Right lobe of liver (tissue), 6 donors: ENCODE measurements at regions not wholly inside any gene's neighbourhood (a gene's known extent, or its start where the extent isn't known, plus 50 kb on each side); places are given as distances from the start of the nearest gene placed in this dataset.
A peak's percentile ranks its signal among the peaks of the same experiment; 100 is the strongest.

ENCODE experiments used
- ATAC-seq, 4 donors: fragments of 200-7000 bp; cut with Tn5 transposase; one replicate each; pipeline ENCODE4 v1.9.1; 2020; ENCODE audit warnings: mild to moderate bottlenecking in 4 of 4, moderate library complexity in 4 of 4
- DNase-seq, 3 donors: peaks; one replicate each; pipeline ENCODE4 v3.0.0-alpha.2; 2020
- H3K27ac ChIP-seq, 3 donors: fragments of 200-600 bp; one replicate each; pipeline ENCODE4 v1.8.0; 2022
- H3K27me3 ChIP-seq, 2 donors: fragments of 200-600 bp; one replicate each; pipeline ENCODE4 v1.8.0; 2022
- H3K36me3 ChIP-seq, 4 donors: fragments of 200-600 bp; sonication (generic) in 1 of 4; one replicate each; pipeline versions ENCODE4 v1.5.1 to v1.8.0; 2017 to 2022; ENCODE audit warnings: control low read depth in 1 of 4
- H3K4me1 ChIP-seq, 4 donors: fragments of 200-600 bp; sonication (generic) in 1 of 4; one replicate each; pipeline versions ENCODE4 v1.5.1 to v1.8.0; 2017 to 2022; ENCODE audit warnings: control low read depth in 1 of 4
- H3K4me3 ChIP-seq, 3 donors: fragments of 200-600 bp; one replicate each; pipeline ENCODE4 v1.8.0; 2022
- H3K9me3 ChIP-seq, 4 donors: fragments of 200-600 bp; sonication (generic) in 1 of 4; one replicate each; pipeline versions ENCODE4 v1.5.1 to v1.8.0; 2017 to 2022; ENCODE audit warnings: control low read depth in 1 of 4
- POLR2A ChIP-seq: fragments of 450-650 bp; IDR thresholded peaks from one replicate; pipeline ENCODE4 v1.6.1; 2017; ENCODE audit warnings: antibody characterized with exemption, mild to moderate bottlenecking
- WGBS: methylation state at CpG from one replicate; pipeline ENCODE4 v1.1.6; 2018; ENCODE audit warnings: low coverage, low lambda C conversion rate; ENCODE audit not compliant: insufficient coverage; ENCODE audit errors: missing lambda C conversion rate; 5-methylcytosine and 5-hydroxymethylcytosine counted together
- intact Hi-C, 2 donors: fragments of 100-400 bp; cut with DNase I; formaldehyde crosslinking; loops; one replicate each; pipeline versions ENCODE4 v1.11.2 to v1.14.1; 2022
- TF ChIP-seq, protein P1 (sequence below), 4 donors: fragments of 200-600 bp in 3 of 4; fragments of 450-650 bp in 1 of 4; IDR thresholded peaks; one replicate each; pipeline versions ENCODE4 v1.5.1 to v1.8.0; 2016 to 2022; ENCODE audit warnings: antibody characterized with exemption in 4 of 4, mild to moderate bottlenecking in 2 of 4
- donor health status: DM: no; HTN: yes; CAD: no.
- donor health status: DM: no; HTN: no; CAD: no.
- donor health status: DM: no; HTN: no; CAD: no.
- donor health status: DM: no; HTN: yes; CAD: no.
- donor health status: DM: no; HTN: yes; CAD: no.

- Histone ChIP-seq H3K4me3 (no peak overlapping the region), H3K27ac (no peak overlapping the region), H3K4me1 (no peaks in the 10 kb centered on the region), H3K36me3 (no peaks in the 10 kb centered on the region), H3K9me3 (no peaks in the 10 kb centered on the region), H3K27me3 (no peaks in the 10 kb centered on the region)
- no peak for ATAC-seq
- WGBS = 82% methylated on average over 8 of the region's 8 CpGs
- no peak for DNase-seq
- TF ChIP-seq, protein P1, sequence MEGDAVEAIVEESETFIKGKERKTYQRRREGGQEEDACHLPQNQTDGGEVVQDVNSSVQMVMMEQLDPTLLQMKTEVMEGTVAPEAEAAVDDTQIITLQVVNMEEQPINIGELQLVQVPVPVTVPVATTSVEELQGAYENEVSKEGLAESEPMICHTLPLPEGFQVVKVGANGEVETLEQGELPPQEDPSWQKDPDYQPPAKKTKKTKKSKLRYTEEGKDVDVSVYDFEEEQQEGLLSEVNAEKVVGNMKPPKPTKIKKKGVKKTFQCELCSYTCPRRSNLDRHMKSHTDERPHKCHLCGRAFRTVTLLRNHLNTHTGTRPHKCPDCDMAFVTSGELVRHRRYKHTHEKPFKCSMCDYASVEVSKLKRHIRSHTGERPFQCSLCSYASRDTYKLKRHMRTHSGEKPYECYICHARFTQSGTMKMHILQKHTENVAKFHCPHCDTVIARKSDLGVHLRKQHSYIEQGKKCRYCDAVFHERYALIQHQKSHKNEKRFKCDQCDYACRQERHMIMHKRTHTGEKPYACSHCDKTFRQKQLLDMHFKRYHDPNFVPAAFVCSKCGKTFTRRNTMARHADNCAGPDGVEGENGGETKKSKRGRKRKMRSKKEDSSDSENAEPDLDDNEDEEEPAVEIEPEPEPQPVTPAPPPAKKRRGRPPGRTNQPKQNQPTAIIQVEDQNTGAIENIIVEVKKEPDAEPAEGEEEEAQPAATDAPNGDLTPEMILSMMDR (IDR thresholded peaks at IDR 0.05) = no peak
- no peak for TF ChIP-seq POLR2A
- intact Hi-C loops = no loop called here
Measured at GRCh38 chr4:27721193-27721592, 860.6 kb downstream of the STIM2 start.

DNA sequence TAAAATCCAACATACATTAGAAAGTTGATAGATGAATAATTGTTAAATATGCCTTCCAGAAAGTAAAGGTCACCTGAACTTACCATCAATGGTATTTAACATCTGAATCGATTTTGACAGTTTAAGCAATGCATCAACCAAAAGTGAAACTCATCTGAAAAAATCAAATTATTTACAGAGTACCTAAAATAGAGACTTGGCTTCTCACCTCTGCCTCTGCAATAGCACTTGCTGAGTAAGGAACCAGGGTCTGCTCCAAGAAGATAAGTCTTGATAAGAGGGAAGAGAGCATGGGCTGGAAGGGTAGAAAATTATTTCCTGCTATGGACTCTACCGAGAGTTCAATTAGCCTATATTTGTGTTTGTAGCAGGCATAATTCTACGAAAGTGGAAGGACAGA, 868.3 kb downstream of the STIM2 start:
- ATAC-seq = peak in 3 of 4 donors; percentile 47 to 76 (median 53)
- TF ChIP-seq, protein P1 (IDR thresholded peaks at IDR 0.05) = no peak
- no peak for TF ChIP-seq POLR2A

DNA sequence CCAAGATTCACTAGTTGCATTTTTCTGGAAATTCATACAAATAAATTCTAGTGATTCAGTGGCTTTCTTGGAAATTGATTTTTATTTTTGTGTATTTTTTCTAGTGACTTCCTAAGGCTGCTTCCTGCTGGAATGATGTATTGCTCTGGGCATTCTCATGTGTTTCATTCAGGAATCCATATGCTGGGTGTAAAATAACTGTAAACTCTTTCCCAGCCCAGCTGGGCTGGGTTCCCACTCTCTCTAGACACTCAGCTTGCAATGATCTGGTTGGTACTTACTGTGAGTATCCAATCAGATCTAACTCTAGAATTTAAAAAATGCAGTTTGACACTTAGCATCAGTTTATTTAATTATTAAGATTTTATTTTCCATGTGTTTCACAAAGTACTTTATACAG, 882.2 kb downstream of the STIM2 start:
- DNase-seq (no peak), ATAC-seq (no peak)
- H3K9me3 ChIP-seq = no peaks in the 10 kb centered on the region
- TF ChIP-seq, protein P1 (IDR thresholded peaks at IDR 0.05) = no peak
- no peak for TF ChIP-seq POLR2A
- H3K4me3 ChIP-seq = no peak overlapping the region
- no peak overlapping the region for H3K27ac ChIP-seq
- H3K27me3 ChIP-seq = no peaks in the 10 kb centered on the region
- H3K4me1 ChIP-seq = no peaks in the 10 kb centered on the region
- intact Hi-C loops = no loop called here
- no peaks in the 10 kb centered on the region for H3K36me3 ChIP-seq

More for the DNA sequence above, 868.3 kb downstream of the STIM2 start:
- H3K4me3 ChIP-seq = no peak overlapping the region
- H3K27ac ChIP-seq = no peak overlapping the region
- no peak for DNase-seq
- H3K27me3 ChIP-seq = no peaks in the 10 kb centered on the region
- intact Hi-C loops = no loop called here
- no peaks in the 10 kb centered on the region for H3K4me1 ChIP-seq
- H3K9me3 ChIP-seq = no peaks in the 10 kb centered on the region
- 29% methylated on average over 3 of the region's 3 CpGs for WGBS
- H3K36me3 ChIP-seq = no peaks in the 10 kb centered on the region

DNA sequence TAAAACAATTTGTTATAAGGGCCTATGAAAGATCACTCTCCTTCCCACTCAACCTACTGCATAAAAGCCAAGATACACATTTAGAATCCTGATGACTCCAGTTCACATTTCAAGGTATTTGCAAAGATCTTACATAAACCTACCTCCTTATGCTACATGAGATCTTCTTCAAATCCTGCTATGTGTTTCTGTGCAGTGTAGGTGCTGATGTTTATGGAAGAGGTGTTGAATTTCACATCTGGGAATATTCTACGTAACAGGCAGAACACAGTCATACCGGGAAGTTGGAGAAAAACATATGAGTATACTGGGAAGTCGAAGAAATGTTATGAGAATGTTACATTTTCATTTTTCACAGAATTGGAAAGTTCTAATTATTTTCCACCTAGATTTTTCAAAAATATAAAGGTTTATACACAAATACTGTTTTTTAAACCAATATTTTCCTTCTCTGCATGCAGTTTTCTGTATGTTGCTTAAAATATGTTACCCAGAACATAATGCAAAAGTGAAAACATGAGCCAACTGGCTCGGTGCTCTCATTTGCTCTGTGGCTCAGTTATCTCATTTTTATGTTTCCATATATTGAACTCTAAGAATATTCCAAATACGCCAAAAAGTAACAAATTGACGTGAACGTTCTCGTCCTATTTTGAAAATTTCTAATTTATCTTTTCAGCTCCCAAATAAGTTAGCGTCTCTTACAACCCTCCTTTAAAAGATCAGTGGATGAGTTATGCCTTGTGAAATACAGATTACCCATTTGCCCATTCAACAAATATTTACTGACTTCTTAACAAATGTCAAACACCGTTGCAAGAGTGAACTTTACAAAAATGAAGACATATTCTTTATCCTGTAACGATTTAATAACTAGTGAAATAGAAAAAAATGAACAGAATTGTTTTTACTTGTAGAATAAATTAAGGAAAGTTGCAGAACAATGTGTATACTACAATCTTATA, 899.3 kb downstream of the STIM2 start:
- Histone ChIP-seq H3K27ac (peak overlapping the region; percentile 5 to 37 (median 29)), H3K36me3 (no peaks in the 10 kb centered on the region), H3K27me3 (no peaks in the 10 kb centered on the region), H3K9me3 (no peaks in the 10 kb centered on the region), H3K4me1 (peaks cover 0 to 10% (median 0%) of the 10 kb centered on the region in 4 donors), H3K4me3 (peak overlapping the region; percentile 4 to 19 (median 8))
- TF ChIP-seq, protein P1 (IDR thresholded peaks at IDR 0.05) = no peak
- TF ChIP-seq POLR2A = no peak
- intact Hi-C loops = no loop called here
- DNase-seq = no peak
- peak; percentile 75 to 84 (median 78) for ATAC-seq
- 29% methylated on average over 11 of the region's 11 CpGs for WGBS
